Spinal cord (tissue), 9 donors: ENCODE measurements at regions not wholly inside any gene's neighbourhood (a gene's known extent, or its start where the extent isn't known, plus 50 kb on each side); places are given as distances from the start of the nearest gene placed in this dataset.

Source experiments
- DNase-seq, 6 donors: peaks; one replicate each; pipeline versions ENCODE4 v3.0.0 to v3.0.0-alpha.2; 2013 to 2015; ENCODE audit warnings: low spot score in 6 of 6, low read depth in 4 of 6
- H3K27ac ChIP-seq: one replicate; pipeline ENCODE4 v1.5.1; 2013; ENCODE audit warnings: low read depth, low read length, control low read depth
- H3K27me3 ChIP-seq: one replicate; pipeline ENCODE4 v1.6.1; 2013; ENCODE audit warnings: low read length; ENCODE audit not compliant: control insufficient read depth, insufficient read depth
- H3K36me3 ChIP-seq: one replicate; pipeline ENCODE4 v1.6.1; 2013; ENCODE audit warnings: low read length; ENCODE audit not compliant: control insufficient read depth, insufficient read depth
- H3K4me1 ChIP-seq: one replicate; pipeline ENCODE4 v1.6.1; 2013; ENCODE audit warnings: low read length; ENCODE audit not compliant: control insufficient read depth, insufficient read depth
- H3K4me3 ChIP-seq: one replicate; pipeline ENCODE4 v1.5.1; 2013; ENCODE audit warnings: low read depth, low read length, control low read depth
- H3K9me3 ChIP-seq: one replicate; pipeline ENCODE4 v1.6.1; 2013; ENCODE audit warnings: low read length; ENCODE audit not compliant: control insufficient read depth, insufficient read depth
- WGBS: methylation state at CpG from one replicate; pipeline ENCODE4 v1.1.5; 2013; ENCODE audit warnings: missing lambda C conversion rate; ENCODE audit not compliant: insufficient coverage; 5-methylcytosine and 5-hydroxymethylcytosine counted together
- donor health status: healthy.

- no peaks in the 10 kb centered on the region for H3K4me1 ChIP-seq
- no peak overlapping the region for H3K27ac ChIP-seq
- no peak for DNase-seq
- H3K27me3 ChIP-seq: no peaks in the 10 kb centered on the region
- no peaks in the 10 kb centered on the region for H3K36me3 ChIP-seq
- no CpG with 5 or more reads among the region's 1 CpG for WGBS
- no peaks in the 10 kb centered on the region for H3K9me3 ChIP-seq
- no peak overlapping the region for H3K4me3 ChIP-seq
These were observed 268.5 kb upstream of the PPFIA2 start for GRCh38 chr12:82027612-82028011.

DNA sequence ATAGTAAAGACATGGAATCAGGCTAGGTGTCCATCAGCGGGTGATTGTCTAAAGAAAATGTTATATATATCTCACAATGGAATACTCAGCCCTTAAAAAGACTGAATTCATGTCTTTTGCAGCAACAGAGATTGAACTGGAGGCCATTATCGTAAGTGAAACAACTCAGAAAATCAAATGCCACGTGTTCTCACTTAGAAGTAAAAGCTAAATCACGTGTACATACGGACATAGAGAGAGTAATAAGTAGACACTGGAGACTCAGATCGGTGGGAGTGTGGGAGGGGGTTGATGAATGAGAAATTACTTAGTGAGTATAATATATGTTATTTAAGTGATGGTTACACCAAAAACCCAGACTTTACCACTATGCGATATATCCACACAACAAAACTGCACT lies 266.3 kb upstream of the PPFIA2 start:
- H3K4me3 ChIP-seq: no peak overlapping the region
- H3K4me1 ChIP-seq: no peaks in the 10 kb centered on the region
- WGBS: 85% methylated on average over 3 of the region's 7 CpGs
- H3K36me3 ChIP-seq: no peaks in the 10 kb centered on the region
- H3K9me3 ChIP-seq: no peaks in the 10 kb centered on the region
- H3K27ac ChIP-seq: no peak overlapping the region
- no peak for DNase-seq
- no peaks in the 10 kb centered on the region for H3K27me3 ChIP-seq

DNA sequence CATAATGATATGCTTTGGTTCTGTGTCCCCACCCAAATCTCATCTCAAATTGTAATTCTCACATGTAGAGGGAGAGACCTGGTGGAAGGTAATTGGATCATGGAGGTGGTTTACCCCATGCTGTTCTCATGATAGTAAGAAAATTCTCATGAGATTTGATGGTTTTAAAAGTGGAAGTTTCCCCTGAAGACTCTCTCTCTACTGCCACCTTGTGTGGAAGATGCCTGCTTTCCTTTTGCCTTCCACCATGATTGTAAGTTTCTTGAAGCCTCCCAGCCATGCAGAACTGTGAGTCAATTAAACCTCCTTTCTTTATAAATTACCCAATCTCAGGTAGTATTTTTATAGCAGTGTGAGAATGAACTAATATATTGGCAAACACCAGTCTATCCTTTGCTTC lies 260.4 kb upstream of the PPFIA2 start:
- Histone ChIP-seq H3K27ac (no peak overlapping the region), H3K4me1 (no peaks in the 10 kb centered on the region), H3K36me3 (no peaks in the 10 kb centered on the region), H3K27me3 (no peaks in the 10 kb centered on the region), H3K9me3 (peaks cover 3% of the 10 kb centered on the region), H3K4me3 (no peak overlapping the region)
- DNase-seq: no peak

DNA sequence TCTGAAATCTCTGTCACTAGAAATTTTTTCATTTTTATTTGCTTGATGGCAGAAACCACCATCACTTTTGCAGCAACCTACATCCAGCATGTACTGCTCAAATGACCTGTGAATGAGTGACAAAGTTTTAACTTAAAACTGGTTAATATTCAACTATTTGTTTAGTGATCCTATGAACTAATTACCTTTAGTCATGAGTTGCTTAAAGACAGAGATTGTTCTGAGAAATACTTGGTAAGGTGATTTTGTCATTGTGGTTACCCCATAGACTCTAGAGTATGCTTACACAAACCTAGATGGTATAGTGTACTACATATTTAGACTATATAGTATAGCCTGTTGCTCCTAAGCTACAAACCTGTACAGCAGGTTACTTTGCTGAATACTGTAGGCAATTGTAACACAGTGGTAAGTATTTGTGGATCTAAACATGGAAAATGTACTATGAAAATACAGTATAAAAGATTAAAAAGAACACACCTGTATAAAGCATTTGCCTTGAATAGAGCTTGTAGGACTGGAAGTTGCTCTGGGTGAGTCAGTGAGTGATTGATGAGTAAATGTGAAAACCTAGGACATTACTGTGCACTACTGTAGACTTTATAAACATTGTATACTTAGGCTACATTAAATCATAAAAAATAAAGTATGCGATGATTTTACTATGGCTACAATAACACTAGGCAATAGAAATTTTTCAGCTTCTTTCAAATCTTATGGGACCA lies 256.6 kb upstream of the PPFIA2 start:
- Histone ChIP-seq H3K27ac (no peak overlapping the region), H3K27me3 (no peaks in the 10 kb centered on the region), H3K4me1 (no peaks in the 10 kb centered on the region), H3K9me3 (peaks cover 3% of the 10 kb centered on the region), H3K4me3 (no peak overlapping the region), H3K36me3 (no peaks in the 10 kb centered on the region)
- no peak for DNase-seq
- no CpG with 5 or more reads among the region's 1 CpG for WGBS

- Histone ChIP-seq H3K36me3 (no peaks in the 10 kb centered on the region), H3K9me3 (no peaks in the 10 kb centered on the region), H3K27ac (no peak overlapping the region), H3K4me1 (no peaks in the 10 kb centered on the region), H3K27me3 (no peaks in the 10 kb centered on the region), H3K4me3 (no peak overlapping the region)
- no peak for DNase-seq
- 100% methylated on average over 2 of the region's 4 CpGs for WGBS
These were observed 253.0 kb upstream of the PPFIA2 start for GRCh38 chr12:82012176-82012575.

DNA sequence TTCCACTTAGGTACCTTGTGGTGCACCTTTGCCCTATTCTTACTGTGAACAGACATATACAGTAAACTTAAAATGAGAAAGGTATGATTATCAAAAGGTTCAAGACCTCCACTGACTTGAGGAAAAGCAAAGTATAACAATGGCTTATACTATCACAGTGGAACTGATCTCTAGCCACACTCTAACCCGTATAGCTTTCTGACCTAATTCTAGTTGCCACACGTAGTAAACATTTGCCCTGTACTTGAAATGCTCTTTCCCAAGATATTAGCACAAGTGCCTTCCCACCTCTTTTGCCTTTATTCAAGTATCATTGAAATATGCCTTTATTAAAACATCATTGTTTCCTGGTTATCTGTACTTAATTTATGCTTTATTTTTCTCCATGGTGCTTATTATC lies 250.4 kb upstream of the PPFIA2 start:
- Histone ChIP-seq H3K4me3 (no peak overlapping the region), H3K27me3 (no peaks in the 10 kb centered on the region), H3K27ac (no peak overlapping the region), H3K36me3 (no peaks in the 10 kb centered on the region), H3K4me1 (no peaks in the 10 kb centered on the region), H3K9me3 (no peaks in the 10 kb centered on the region)
- no peak for DNase-seq
- WGBS: 79% methylated on average over 2 of the region's 2 CpGs

DNA sequence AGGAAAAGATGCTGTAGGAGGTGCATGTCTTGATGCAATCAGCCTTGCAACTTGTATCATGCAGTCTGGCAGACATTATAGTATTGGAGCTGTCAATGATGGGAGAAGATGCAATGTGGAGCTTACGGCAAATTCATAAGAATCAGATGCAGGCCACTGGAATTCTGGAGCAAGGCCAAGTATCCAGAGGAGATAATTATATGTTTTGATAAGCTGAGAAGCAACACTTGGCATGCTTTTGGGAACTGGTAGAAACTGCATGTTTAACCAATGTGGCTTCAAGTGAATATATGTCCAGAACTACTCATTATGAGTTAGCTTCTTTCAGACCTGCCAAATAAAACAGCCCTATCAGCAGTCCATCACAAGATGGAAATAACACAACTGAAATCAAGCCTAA lies 249.1 kb upstream of the PPFIA2 start:
- Histone ChIP-seq H3K4me3 (no peak overlapping the region), H3K27ac (no peak overlapping the region), H3K9me3 (no peaks in the 10 kb centered on the region), H3K27me3 (no peaks in the 10 kb centered on the region), H3K36me3 (no peaks in the 10 kb centered on the region), H3K4me1 (no peaks in the 10 kb centered on the region)
- 76% methylated on average over 1 of the region's 1 CpG for WGBS
- peak in 1 of 6 donors; percentile 26 for DNase-seq

- H3K4me3 ChIP-seq: no peak overlapping the region
- no peaks in the 10 kb centered on the region for H3K4me1 ChIP-seq
- no peak overlapping the region for H3K27ac ChIP-seq
- H3K9me3 ChIP-seq: no peaks in the 10 kb centered on the region
- H3K27me3 ChIP-seq: no peaks in the 10 kb centered on the region
- no peaks in the 10 kb centered on the region for H3K36me3 ChIP-seq
- no peak for DNase-seq
- WGBS: no CpG with 5 or more reads among the region's 2 CpGs
These were observed 239.7 kb upstream of the PPFIA2 start for GRCh38 chr12:81998761-81999378.

- no peak overlapping the region for H3K4me3 ChIP-seq
- DNase-seq: peak in 2 of 6 donors; percentile 11 to 35
- WGBS: 80% methylated on average over 1 of the region's 2 CpGs
These were observed 233.3 kb upstream of the PPFIA2 start for GRCh38 chr12:81992461-81992860.

DNA sequence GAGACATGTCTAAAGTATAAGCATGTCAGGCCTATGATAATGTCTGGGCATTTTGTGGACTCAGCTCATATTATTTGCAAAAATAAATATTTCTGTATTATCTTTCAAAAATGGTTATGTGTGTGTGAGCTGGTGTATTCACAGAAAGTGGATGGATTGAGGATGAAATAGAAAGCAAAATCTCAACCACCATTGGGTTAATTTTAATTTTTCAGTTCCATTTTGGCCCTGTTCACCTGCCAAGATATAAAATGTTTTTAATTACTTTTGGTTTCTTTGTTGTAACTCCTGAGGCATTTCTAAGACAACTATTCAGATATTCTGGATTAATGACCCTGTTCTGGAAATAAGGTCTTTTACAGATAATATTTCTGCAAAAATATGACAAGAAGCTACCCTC lies 232.7 kb upstream of the PPFIA2 start:
- no peak for DNase-seq
- Histone ChIP-seq H3K4me3 (no peak overlapping the region), H3K27ac (no peak overlapping the region), H3K4me1 (no peaks in the 10 kb centered on the region), H3K9me3 (no peaks in the 10 kb centered on the region), H3K27me3 (no peaks in the 10 kb centered on the region), H3K36me3 (no peaks in the 10 kb centered on the region)

More at GRCh38 chr12:81992461-81992860, 233.3 kb upstream of the PPFIA2 start:
- no peaks in the 10 kb centered on the region for H3K9me3 ChIP-seq
- H3K27me3 ChIP-seq: no peaks in the 10 kb centered on the region
- H3K4me1 ChIP-seq: no peaks in the 10 kb centered on the region
- no peaks in the 10 kb centered on the region for H3K36me3 ChIP-seq
- H3K27ac ChIP-seq: no peak overlapping the region
